HepG2 (cell line): ENCODE measurements at regions not wholly inside any gene's neighbourhood (a gene's known extent, or its start where the extent isn't known, plus 50 kb on each side); places are given as distances from the start of the nearest gene placed in this dataset.

Experiments used
- NFE2 ChIP-seq: sonication (generic); formaldehyde crosslinking; IDR thresholded peaks from 2 replicates; pipeline ENCODE4 v1.4.0; 2020; ENCODE audit warnings: missing genetic modification reagents
- POLR2A ChIP-seq, 2 experiments: IDR thresholded peaks; 2 replicates each; pipeline ENCODE4 v1.6.1; 2011; ENCODE audit warnings: low read depth in 2 of 2, low read length in 2 of 2, mild to moderate bottlenecking in 1 of 2, moderate library complexity in 1 of 2; ENCODE audit not compliant: insufficient read depth in 1 of 2
- TCF7L2 ChIP-seq: IDR thresholded peaks from 2 replicates; pipeline ENCODE4 v1.6.1; 2011; ENCODE audit warnings: mild to moderate bottlenecking, low read depth, low read length, moderate library complexity

DNA sequence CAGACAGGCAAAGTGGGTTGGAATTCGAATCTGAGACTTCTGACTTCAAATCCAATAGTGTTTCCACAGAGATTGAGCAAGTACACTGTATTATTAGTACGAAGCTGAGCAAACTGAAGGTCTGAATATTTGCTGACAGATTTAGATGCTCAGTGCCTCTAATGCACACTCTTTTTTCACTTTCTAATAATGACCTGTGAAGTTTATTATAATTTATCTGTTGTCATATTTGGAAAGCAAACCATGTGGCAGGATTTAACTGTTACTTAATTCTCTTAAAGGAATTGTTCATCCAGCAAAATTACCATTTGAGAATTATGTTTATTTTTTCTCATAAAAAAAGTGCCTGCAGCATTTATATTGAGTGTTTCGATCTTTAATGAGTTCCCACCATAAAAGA lies 277.3 kb downstream of the DMRT2 start:
- TF ChIP-seq TCF7L2 (no peak), POLR2A (IDR thresholded peaks at IDR 0.05; ENCODE audit: insufficient read depth in 1 of 2, low read depth in 2 of 2, low read length in 2 of 2) (no peak), NFE2 (CRISPR knock-in tag) (no peak)
